HPDE6-E6E7 (cell line): ENCODE measurements at regions not wholly inside any gene's neighbourhood (a gene's known extent, or its start where the extent isn't known, plus 50 kb on each side); places are given as distances from the start of the nearest gene placed in this dataset.
"Not testable (repeated sequence)": the region's sequence is repeated elsewhere in the genome, so short reads cannot be mapped to it uniquely, and the experiment has no call there.

ENCODE experiments used
- DNase-seq: peaks from one replicate; pipeline ENCODE4 v3.0.0; 2011; ENCODE audit warnings: missing footprints; ENCODE audit errors: extremely low spot score

DNA sequence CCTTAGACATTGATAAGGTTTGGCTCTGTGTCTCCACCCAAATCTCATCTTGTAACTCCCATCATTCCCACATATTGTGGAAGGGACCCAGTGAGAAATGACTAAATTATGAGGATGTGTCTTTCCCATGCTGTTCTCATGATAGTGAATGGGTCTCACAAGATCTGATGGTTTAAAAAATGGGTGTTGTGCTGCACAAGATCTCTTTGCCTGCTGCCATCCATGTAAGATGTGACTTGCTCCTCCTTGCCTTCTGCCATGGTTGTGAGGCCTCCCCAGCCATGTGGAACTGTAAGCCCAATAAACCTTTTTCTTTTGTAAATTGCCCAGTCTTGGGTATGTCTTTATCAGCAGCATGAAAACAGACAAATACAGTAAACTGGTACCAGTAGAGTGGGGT lies 206.1 kb upstream of the KCND2 start:
- DNase-seq, result not testable (repeated sequence)

DNA sequence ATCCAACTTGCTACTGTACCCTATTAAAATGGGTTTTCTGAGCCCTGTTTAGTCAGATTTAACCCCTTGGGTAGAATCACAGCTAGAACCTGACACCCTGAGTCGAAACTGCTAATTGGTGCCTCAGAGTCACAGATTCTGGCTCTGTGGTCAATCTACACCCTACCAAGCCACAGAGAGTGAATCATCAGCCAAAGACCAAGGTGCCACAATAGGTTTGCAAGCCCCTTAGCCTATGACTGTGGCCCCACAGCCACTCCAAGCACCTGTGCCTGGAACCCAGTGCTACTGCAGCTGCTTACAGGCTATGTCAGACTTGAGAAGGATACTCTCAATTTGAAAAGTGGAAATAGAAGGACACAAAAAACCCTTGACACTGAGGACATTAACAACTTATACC lies 202.8 kb upstream of the KCND2 start:
- no peak for DNase-seq

DNA sequence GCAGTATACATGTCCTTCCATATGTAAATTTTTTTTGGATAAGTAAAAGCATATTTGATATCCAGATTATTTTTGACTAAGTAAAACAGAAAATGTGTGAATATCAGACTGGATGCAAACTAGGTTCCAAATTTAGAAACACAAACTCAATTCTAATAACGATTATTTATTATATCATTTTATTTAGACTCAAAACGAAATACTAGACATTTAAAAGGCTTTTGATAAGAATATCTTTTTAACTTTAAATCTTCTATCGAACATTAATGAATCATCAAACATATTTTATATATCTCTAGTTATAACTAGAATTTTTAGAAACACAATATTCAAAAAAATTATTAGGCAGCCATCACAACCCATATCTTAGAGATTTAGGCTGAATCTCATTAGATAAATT lies 195.2 kb upstream of the KCND2 start:
- DNase-seq, result no peak

GRCh38 chr7:120079022-120079421 lies 194.0 kb upstream of the KCND2 start:
- no peak for DNase-seq

DNA sequence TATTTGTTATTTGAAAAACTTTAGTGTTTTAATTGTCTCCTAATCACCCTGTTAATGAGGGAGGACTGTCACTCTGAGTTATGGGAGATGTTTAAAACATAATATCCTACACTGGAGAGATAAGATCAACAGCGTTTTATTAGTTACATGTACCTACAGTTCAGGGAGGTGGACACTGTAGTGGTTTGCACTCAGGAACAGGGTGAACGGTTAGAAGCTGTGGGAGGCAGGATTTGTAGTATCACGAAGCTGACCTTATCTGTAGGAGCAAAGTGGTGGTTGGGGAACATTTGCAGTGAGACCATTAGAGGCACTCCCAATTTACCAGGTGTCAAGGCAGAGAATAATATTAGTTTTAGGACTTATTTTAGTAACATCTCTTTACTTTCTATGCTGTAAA lies 193.3 kb upstream of the KCND2 start:
- no peak for DNase-seq

DNA sequence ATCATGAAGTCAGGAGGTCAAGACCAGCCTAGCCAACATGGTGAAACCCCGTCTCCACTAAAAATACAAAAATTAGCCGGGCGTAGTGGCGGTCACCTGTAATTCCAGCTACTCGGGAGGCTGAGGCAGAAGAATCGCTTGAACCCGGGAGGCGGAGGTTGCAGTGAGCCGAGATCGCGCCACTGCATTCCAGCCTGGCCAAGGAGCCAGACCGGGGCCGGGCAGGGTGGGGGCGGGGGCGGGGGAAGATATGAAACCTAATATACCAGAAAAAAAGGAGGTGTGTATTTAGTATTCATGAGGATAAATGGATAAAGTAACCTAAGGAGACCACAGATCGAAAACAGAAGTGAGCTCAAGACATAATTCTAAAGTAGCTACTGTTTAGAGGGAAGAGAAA lies 186.5 kb upstream of the KCND2 start:
- not testable (repeated sequence) for DNase-seq

DNA sequence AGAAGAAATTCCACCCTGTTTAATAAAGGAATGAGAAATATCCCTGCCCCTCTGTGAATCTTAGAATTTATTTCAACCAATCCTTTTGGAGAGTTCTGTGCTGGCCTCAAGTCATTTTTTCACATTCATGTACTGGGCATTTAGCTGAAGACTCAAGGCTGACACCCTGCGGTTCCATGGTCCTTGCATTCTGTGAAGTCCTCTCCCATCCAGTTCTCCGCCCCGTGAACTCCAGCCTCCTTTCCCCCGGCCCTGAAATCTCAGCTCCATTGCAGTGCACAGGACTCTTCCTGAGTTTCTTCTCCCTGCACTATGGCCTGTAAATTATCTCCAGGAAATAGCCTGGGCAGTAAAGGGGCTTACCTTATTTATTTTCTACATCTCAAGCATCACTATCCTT lies 183.0 kb upstream of the KCND2 start:
- no peak for DNase-seq

DNA sequence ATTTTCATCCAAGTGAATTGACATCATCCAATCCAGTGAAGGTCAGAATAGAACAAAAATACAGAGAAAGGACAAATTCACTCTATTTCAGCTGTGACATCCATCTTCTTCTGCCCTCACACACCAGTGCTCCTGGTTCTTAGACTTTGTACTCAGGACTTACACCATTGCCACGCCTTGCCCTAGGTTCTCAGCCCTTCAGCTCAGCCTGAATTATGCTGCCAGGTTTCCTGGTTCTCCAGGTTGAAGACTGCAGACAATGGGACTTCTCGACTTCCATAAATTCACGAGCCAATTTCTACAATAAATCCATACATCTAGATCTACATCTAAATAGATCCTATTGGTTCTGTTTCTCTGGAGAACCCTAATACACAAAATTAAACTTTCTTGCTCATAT lies 181.2 kb upstream of the KCND2 start:
- no peak for DNase-seq

- no peak for DNase-seq
These were observed 176.0 kb upstream of the KCND2 start for GRCh38 chr7:120097020-120097419.

- DNase-seq, result no peak
These were observed 175.2 kb upstream of the KCND2 start for GRCh38 chr7:120097774-120098173.

DNA sequence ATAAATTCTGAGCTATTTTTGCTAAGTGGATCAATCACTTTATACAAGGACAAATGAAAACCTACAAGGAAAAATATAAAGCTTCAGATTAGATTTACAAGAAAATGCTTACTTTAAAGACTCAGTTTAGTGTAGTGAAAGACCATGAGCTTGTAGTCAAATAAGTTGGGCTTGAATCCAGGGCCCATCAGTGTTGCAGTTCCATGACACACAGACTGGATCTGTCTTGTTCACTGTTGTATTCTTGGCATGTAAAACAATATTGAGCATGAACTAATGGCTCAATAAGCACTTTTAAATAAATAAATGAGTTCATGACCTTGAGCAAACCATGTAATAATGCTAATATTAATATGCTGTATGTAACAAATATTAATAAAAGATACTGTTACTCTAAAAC lies 164.6 kb upstream of the KCND2 start:
- no peak for DNase-seq

GRCh38 chr7:120110169-120110568 lies 162.8 kb upstream of the KCND2 start:
- DNase-seq, result no peak

DNA sequence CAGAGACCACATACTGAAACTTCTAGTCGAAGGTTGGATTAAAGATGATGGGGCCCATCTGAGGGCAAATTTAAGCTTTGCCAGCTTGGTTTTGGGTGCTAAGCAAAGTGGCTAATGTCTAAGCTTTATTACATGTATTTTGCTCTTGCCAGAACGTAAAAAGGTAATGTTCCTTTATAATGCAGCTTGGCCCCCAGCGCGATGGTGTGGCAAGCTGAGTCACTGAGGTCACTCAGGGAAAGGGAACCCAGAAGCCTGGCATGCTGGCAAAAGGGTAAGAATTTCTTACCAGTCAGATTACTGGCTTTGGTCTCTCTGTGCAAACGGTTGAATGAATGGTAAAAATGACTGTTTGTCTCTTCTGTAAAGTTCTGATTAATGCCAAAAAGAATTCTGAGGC lies 158.3 kb upstream of the KCND2 start:
- DNase-seq, result no peak

DNA sequence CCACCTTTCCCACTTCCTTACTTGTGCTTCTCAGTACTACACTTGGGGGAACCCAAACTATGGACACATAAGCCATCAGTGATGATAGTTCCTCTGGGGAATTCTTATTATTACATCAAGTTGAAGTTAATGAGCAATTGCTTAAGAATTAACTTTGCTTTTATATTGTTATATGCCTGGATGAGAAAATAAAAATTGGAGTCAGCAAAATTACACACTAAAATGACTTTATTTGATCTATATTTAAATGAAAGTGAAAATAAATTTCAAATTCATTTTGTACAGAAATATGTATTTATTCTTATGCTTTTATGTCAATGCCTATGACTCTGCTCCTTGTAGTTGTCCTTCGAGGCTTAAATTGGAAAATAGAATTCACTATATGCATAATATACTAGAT lies 149.4 kb upstream of the KCND2 start:
- no peak for DNase-seq

GRCh38 chr7:120131096-120131839 lies 141.7 kb upstream of the KCND2 start:
- no peak for DNase-seq

- no peak for DNase-seq
These were observed 134.5 kb upstream of the KCND2 start for GRCh38 chr7:120138497-120138896.

GRCh38 chr7:120156476-120156875 lies 116.5 kb upstream of the KCND2 start:
- DNase-seq, result no peak

- no peak for DNase-seq
These were observed 112.8 kb upstream of the KCND2 start for GRCh38 chr7:120160166-120160565.

GRCh38 chr7:120163449-120163848 lies 109.5 kb upstream of the KCND2 start:
- DNase-seq, result no peak

- DNase-seq, result no peak
These were observed 107.7 kb upstream of the KCND2 start for GRCh38 chr7:120165227-120165626.

- DNase-seq, result no peak
These were observed 104.9 kb upstream of the KCND2 start for GRCh38 chr7:120168066-120168465.

DNA sequence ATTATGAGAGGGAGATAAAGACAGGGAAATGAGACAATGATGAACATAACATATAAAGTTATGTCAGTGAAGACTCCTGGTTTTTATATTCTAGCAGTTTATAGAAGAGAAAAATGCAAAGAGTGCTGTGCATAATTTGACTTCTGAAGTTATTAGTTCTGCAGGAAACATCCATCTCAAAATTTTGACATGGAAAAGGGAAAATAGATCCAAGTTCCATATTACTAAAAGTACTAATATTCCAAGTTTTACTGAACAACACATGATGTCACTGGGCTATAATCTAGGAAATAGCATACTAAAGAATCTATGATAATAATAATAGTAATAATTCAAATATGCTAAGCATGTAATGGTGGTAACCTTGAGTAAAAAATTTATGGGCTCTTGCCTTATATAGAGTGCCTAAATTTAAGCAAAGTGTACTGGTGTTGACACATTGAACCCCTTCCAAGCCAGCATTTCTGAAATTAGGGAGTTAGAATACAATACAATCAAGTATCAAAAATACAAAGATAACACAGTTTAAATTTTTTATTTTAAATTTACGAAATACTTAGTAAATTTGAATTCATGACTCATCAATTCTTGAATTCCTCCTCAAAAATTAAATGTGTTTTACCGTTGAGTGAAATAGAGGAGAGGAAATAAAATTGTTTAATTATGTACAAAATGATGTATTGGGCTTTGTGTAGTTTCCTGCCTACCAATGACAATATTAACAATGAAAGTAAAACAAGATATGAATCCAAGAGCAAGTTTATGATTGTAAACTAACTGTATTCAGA lies 102.8 kb upstream of the KCND2 start:
- DNase-seq, result no peak

DNA sequence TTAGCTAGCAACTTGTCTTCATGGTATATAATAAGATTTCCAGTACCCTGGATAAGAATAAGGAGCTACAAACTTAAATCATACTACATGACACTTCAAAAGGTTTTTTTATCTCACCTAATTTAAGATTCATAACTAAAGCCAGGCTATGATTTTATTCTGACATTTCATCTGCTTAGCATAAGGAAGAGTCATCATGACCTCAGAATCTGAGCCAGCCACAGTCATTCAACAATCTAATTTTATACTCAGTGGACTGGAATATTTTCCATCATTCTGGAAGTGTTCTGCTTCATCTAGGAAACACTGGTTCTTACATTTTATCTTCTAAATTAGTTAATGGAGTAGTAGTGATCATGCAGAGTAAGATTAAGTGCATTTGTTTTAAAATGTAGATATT lies 102.1 kb upstream of the KCND2 start:
- DNase-seq, result peak; percentile 3
